Parathyroid adenoma (tissue), 2 donors: ENCODE measurements at regions not wholly inside any gene's neighbourhood (a gene's known extent, or its start where the extent isn't known, plus 50 kb on each side); places are given as distances from the start of the nearest gene placed in this dataset.

Source experiments
- H2AFZ ChIP-seq: fragments of 300-600 bp; sonication (generic); one replicate; pipeline ENCODE4 v1.7.0; 2017; ENCODE audit warnings: antibody characterized with exemption, mild to moderate bottlenecking
- H3K27ac ChIP-seq: fragments of 300-600 bp; sonication (generic); one replicate; pipeline ENCODE4 v1.7.0; 2017
- H3K27me3 ChIP-seq: fragments of 300-600 bp; sonication (generic); one replicate; pipeline ENCODE4 v1.7.0; 2017; ENCODE audit warnings: low read length; ENCODE audit not compliant: control insufficient read depth, insufficient read depth
- H3K36me3 ChIP-seq: fragments of 300-600 bp; sonication (generic); one replicate; pipeline ENCODE4 v1.7.0; 2017; ENCODE audit warnings: low read length; ENCODE audit not compliant: control insufficient read depth, insufficient read depth
- H3K4me1 ChIP-seq: fragments of 300-600 bp; sonication (generic); one replicate; pipeline ENCODE4 v1.7.0; 2017; ENCODE audit warnings: control low read depth
- H3K4me2 ChIP-seq: fragments of 300-600 bp; sonication (generic); one replicate; pipeline ENCODE4 v1.7.0; 2017; ENCODE audit warnings: low read length
- H3K4me3 ChIP-seq: fragments of 300-600 bp; sonication (generic); one replicate; pipeline ENCODE4 v1.7.0; 2017; ENCODE audit warnings: low read depth, low read length
- H3K79me2 ChIP-seq: fragments of 300-600 bp; sonication (generic); one replicate; pipeline ENCODE4 v1.7.0; 2017; ENCODE audit warnings: control low read depth
- H3K9ac ChIP-seq: fragments of 300-600 bp; sonication (generic); one replicate; pipeline ENCODE4 v1.7.0; 2017; ENCODE audit warnings: mild to moderate bottlenecking
- H3K9me3 ChIP-seq: fragments of 300-600 bp; sonication (generic); one replicate; pipeline ENCODE4 v1.7.0; 2017; ENCODE audit warnings: low read length; ENCODE audit not compliant: control insufficient read depth
- CTCF ChIP-seq: fragments of 300-600 bp; sonication (generic); IDR thresholded peaks from one replicate; pipeline ENCODE4 v1.7.0; 2017; ENCODE audit warnings: antibody characterized with exemption, mild to moderate bottlenecking
- donor health status: primary hyperparathyroidism.

- Histone ChIP-seq H3K4me3 (no peak overlapping the region), H3K36me3 (no peaks in the 10 kb centered on the region), H3K4me2 (no peak overlapping the region), H3K27me3 (no peaks in the 10 kb centered on the region), H3K4me1 (no peaks in the 10 kb centered on the region), H3K79me2 (no peaks in the 10 kb centered on the region), H2AFZ (no peak overlapping the region), H3K27ac (no peak overlapping the region), H3K9ac (no peak overlapping the region), H3K9me3 (no peaks in the 10 kb centered on the region)
- no peak for TF ChIP-seq CTCF
Observed at GRCh38 chr3:21042184-21042583, 708.8 kb downstream of the ZNF385D start.

GRCh38 chr3:21041621-21042020 is 709.4 kb downstream of the ZNF385D start:
- Histone ChIP-seq H3K4me1 (no peaks in the 10 kb centered on the region), H3K79me2 (no peaks in the 10 kb centered on the region), H3K9me3 (no peaks in the 10 kb centered on the region), H3K9ac (no peak overlapping the region), H3K27me3 (no peaks in the 10 kb centered on the region), H3K36me3 (no peaks in the 10 kb centered on the region), H3K4me3 (no peak overlapping the region), H3K27ac (no peak overlapping the region), H3K4me2 (no peak overlapping the region), H2AFZ (no peak overlapping the region)
- no peak for TF ChIP-seq CTCF

- Histone ChIP-seq H3K27ac (no peak overlapping the region), H2AFZ (no peak overlapping the region), H3K9ac (no peak overlapping the region), H3K27me3 (no peaks in the 10 kb centered on the region), H3K36me3 (no peaks in the 10 kb centered on the region), H3K79me2 (no peaks in the 10 kb centered on the region), H3K9me3 (no peaks in the 10 kb centered on the region), H3K4me2 (no peak overlapping the region), H3K4me1 (no peaks in the 10 kb centered on the region), H3K4me3 (no peak overlapping the region)
- no peak for TF ChIP-seq CTCF
Observed at GRCh38 chr3:21036888-21037287, 714.1 kb downstream of the ZNF385D start.

GRCh38 chr3:21028412-21028811 is 722.6 kb downstream of the ZNF385D start:
- Histone ChIP-seq H3K36me3 (no peaks in the 10 kb centered on the region), H3K4me3 (no peak overlapping the region), H3K27me3 (no peaks in the 10 kb centered on the region), H3K9me3 (no peaks in the 10 kb centered on the region), H3K4me1 (no peaks in the 10 kb centered on the region), H2AFZ (no peak overlapping the region), H3K4me2 (no peak overlapping the region), H3K9ac (no peak overlapping the region), H3K27ac (no peak overlapping the region), H3K79me2 (no peaks in the 10 kb centered on the region)
- TF ChIP-seq CTCF: no peak

- no peak for TF ChIP-seq CTCF
- Histone ChIP-seq H3K9me3 (no peaks in the 10 kb centered on the region), H2AFZ (no peak overlapping the region), H3K27me3 (no peaks in the 10 kb centered on the region), H3K4me3 (no peak overlapping the region), H3K36me3 (no peaks in the 10 kb centered on the region), H3K9ac (no peak overlapping the region), H3K79me2 (no peaks in the 10 kb centered on the region), H3K27ac (no peak overlapping the region), H3K4me1 (no peaks in the 10 kb centered on the region), H3K4me2 (no peak overlapping the region)
Observed at GRCh38 chr3:21024563-21024962, 726.4 kb downstream of the ZNF385D start.
